IMR-90 (cell line): ENCODE measurements at regions not wholly inside any gene's neighbourhood (a gene's known extent, or its start where the extent isn't known, plus 50 kb on each side); places are given as distances from the start of the nearest gene placed in this dataset.

Experiments used
- ATAC-seq: fragments of 200-7000 bp; cut with Tn5 transposase; 2 replicates; pipeline ENCODE4 v1.9.1; 2020; ENCODE audit warnings: low read depth, mild to moderate bottlenecking, moderate library complexity
- BruUV-seq: library from RNA; stranded (reverse); fragments of 400-500 nt; replicated peaks from 2 replicates; lab custom pipeline; 2021; lab: Mats Ljungman, UMichigan
- CTCF ChIA-PET: fragments of 300-600 bp; formaldehyde crosslinking; extraction: SDS; loops from one replicate; lab custom pipeline; 2021; ENCODE audit warnings: antibody characterized with exemption; lab: Yijun Ruan, JAX
- POLR2A ChIA-PET: fragments of 300-600 bp; sonication (Branson Sonifier 250); formaldehyde crosslinking; loops from one replicate; lab custom pipeline; 2022; ENCODE audit warnings: antibody characterized with exemption; ENCODE audit not compliant: unreplicated experiment; lab: Charles Lee
- DNase-seq: peaks from one replicate; pipeline ENCODE4 v3.0.0; 2013
- H2AFZ ChIP-seq: replicated peaks from 2 replicates; pipeline ENCODE3; 2013; ENCODE audit warnings: low read length, mild to moderate bottlenecking; ENCODE audit not compliant: poor library complexity
- H2AK5ac ChIP-seq: 2 replicates; pipeline ENCODE4 v1.6.1; 2013; ENCODE audit warnings: low read depth, low read length, inconsistent platforms
- H2AK9ac ChIP-seq: replicated peaks from 2 replicates; pipeline ENCODE3; 2013; ENCODE audit warnings: mild to moderate bottlenecking, low read depth, low read length, moderate library complexity; ENCODE audit not compliant: poor library complexity
- H2BK120ac ChIP-seq: 2 replicates; pipeline ENCODE4 v1.6.1; 2013; ENCODE audit warnings: low read depth, low read length, inconsistent platforms
- H2BK15ac ChIP-seq: 3 replicates; pipeline ENCODE4 v1.6.1; 2013; ENCODE audit warnings: low read depth, low read length, inconsistent platforms
- H2BK20ac ChIP-seq: 2 replicates; pipeline ENCODE4 v1.6.1; 2013; ENCODE audit warnings: low read depth, mild to moderate bottlenecking, inconsistent platforms, low read length, moderate library complexity
- H2BK5ac ChIP-seq: 2 replicates; pipeline ENCODE4 v1.6.1; 2013; ENCODE audit warnings: mild to moderate bottlenecking, low read depth, low read length, inconsistent platforms; ENCODE audit not compliant: poor library complexity, severe bottlenecking
- H3K14ac ChIP-seq: replicated peaks from 2 replicates; pipeline ENCODE4 v1.6.1; 2013; ENCODE audit warnings: low read depth, low read length, inconsistent platforms
- H3K18ac ChIP-seq: 2 replicates; pipeline ENCODE4 v1.6.1; 2013; ENCODE audit warnings: low read depth, low read length, control low read depth
- H3K23ac ChIP-seq: 2 replicates; pipeline ENCODE4 v1.6.1; 2013; ENCODE audit warnings: low read depth, low read length, inconsistent platforms
- H3K27ac ChIP-seq: 2 replicates; pipeline ENCODE4 v1.5.1; 2013; ENCODE audit warnings: mild to moderate bottlenecking, control low read depth, low read length; ENCODE audit not compliant: insufficient read depth
- H3K27me3 ChIP-seq: 2 replicates; pipeline ENCODE4 v1.6.1; 2013; ENCODE audit warnings: low read length; ENCODE audit not compliant: control insufficient read depth, insufficient read depth
- H3K36me3 ChIP-seq: 2 replicates; pipeline ENCODE4 v1.6.1; 2013; ENCODE audit warnings: low read length, mixed read lengths; ENCODE audit not compliant: control insufficient read depth, insufficient read depth
- H3K4ac ChIP-seq: 2 replicates; pipeline ENCODE4 v1.6.1; 2013; ENCODE audit warnings: low read depth, low read length, inconsistent platforms
- H3K4me1 ChIP-seq: 2 replicates; pipeline ENCODE4 v1.6.1; 2013; ENCODE audit warnings: low read length, mixed read lengths; ENCODE audit not compliant: control insufficient read depth, insufficient read depth
- H3K4me2 ChIP-seq: 2 replicates; pipeline ENCODE4 v1.6.1; 2013; ENCODE audit warnings: low read depth, mild to moderate bottlenecking, control low read depth, low read length, moderate library complexity
- H3K4me3 ChIP-seq: 2 replicates; pipeline ENCODE4 v1.5.1; 2013; ENCODE audit warnings: low read depth, mild to moderate bottlenecking, control low read depth, low read length, moderate library complexity; ENCODE audit not compliant: insufficient read depth
- H3K56ac ChIP-seq: 2 replicates; pipeline ENCODE4 v1.6.1; 2013; ENCODE audit warnings: low read length, inconsistent platforms; ENCODE audit not compliant: insufficient read depth; ENCODE audit errors: extremely low read depth
- H3K79me1 ChIP-seq, 2 experiments: 2 replicates each; pipeline ENCODE4 v1.6.1; 2013; ENCODE audit warnings: low read length in 2 of 2, inconsistent platforms in 1 of 2, low read depth in 1 of 2
- H3K9ac ChIP-seq: 2 replicates; pipeline ENCODE4 v1.6.1; 2013; ENCODE audit warnings: low read depth, low read length, control low read depth
- H3K9me1 ChIP-seq: 2 replicates; pipeline ENCODE4 v1.6.1; 2013; ENCODE audit warnings: low read length, inconsistent platforms; ENCODE audit not compliant: insufficient read depth
- H3K9me3 ChIP-seq: 2 replicates; pipeline ENCODE4 v1.6.1; 2013; ENCODE audit warnings: low read length; ENCODE audit not compliant: control insufficient read depth, insufficient read depth
- H4K20me1 ChIP-seq: 2 replicates; pipeline ENCODE4 v1.6.1; 2013; ENCODE audit warnings: low read length, inconsistent platforms; ENCODE audit not compliant: insufficient read depth
- H4K5ac ChIP-seq: 2 replicates; pipeline ENCODE4 v1.6.1; 2013; ENCODE audit warnings: mild to moderate bottlenecking, low read depth, low read length, control low read depth
- H4K8ac ChIP-seq, 2 experiments: 2 replicates each; pipeline ENCODE4 v1.6.1; 2013; ENCODE audit warnings: low read depth in 2 of 2, low read length in 2 of 2, control low read depth in 1 of 2, inconsistent platforms in 1 of 2
- H4K91ac ChIP-seq: 2 replicates; pipeline ENCODE4 v1.6.1; 2013; ENCODE audit warnings: low read depth, low read length, inconsistent platforms; ENCODE audit not compliant: insufficient read depth
- BHLHE40 ChIP-seq: fragments of 150-350 bp; IDR thresholded peaks from 2 replicates; pipeline ENCODE4 v1.6.1; 2016; ENCODE audit warnings: mild to moderate bottlenecking, low read depth, low read length
- CEBPB ChIP-seq: IDR thresholded peaks from 2 replicates; pipeline ENCODE4 v1.6.1; 2012; ENCODE audit warnings: low read depth, low read length, improper control_type of control experiment
- CHD1 ChIP-seq: IDR thresholded peaks from 2 replicates; pipeline ENCODE4 v1.6.1; 2012; ENCODE audit warnings: low read depth, low read length, improper control_type of control experiment
- FOS ChIP-seq: fragments of 150-350 bp; IDR thresholded peaks from 2 replicates; pipeline ENCODE4 v1.6.1; 2016; ENCODE audit warnings: low read depth, low read length
- MAFK ChIP-seq: IDR thresholded peaks from 2 replicates; pipeline ENCODE4 v1.6.1; 2012; ENCODE audit warnings: low read depth, low read length, improper control_type of control experiment
- MAZ ChIP-seq: IDR thresholded peaks from 2 replicates; pipeline ENCODE4 v1.6.1; 2012; ENCODE audit warnings: low read depth, mild to moderate bottlenecking, low read length, improper control_type of control experiment, moderate library complexity, borderline replicate concordance
- MXI1 ChIP-seq: IDR thresholded peaks from 2 replicates; pipeline ENCODE4 v1.6.1; 2012; ENCODE audit warnings: low read depth, mild to moderate bottlenecking, low read length, moderate library complexity, borderline replicate concordance
- NFE2L2 ChIP-seq: fragments of 150-350 bp; IDR thresholded peaks from 2 replicates; pipeline ENCODE4 v1.6.1; 2016; ENCODE audit warnings: low read depth, mild to moderate bottlenecking, low read length
- POLR2A ChIP-seq: IDR thresholded peaks from 2 replicates; pipeline ENCODE4 v1.6.1; 2012; ENCODE audit warnings: mild to moderate bottlenecking, low read depth, low read length
- RAD21 ChIP-seq: IDR thresholded peaks from 2 replicates; pipeline ENCODE4 v1.6.1; 2012; ENCODE audit warnings: low read length, improper control_type of control experiment
- RCOR1 ChIP-seq: IDR thresholded peaks from 2 replicates; pipeline ENCODE4 v1.6.1; 2012; ENCODE audit warnings: mild to moderate bottlenecking, low read length, improper control_type of control experiment; ENCODE audit not compliant: insufficient replicate concordance
- RFX5 ChIP-seq: IDR thresholded peaks from 2 replicates; pipeline ENCODE4 v1.8.0; 2012; ENCODE audit warnings: low read depth, mild to moderate bottlenecking, low read length, moderate library complexity
- SMC3 ChIP-seq: fragments of 150-350 bp; IDR thresholded peaks from 2 replicates; pipeline ENCODE4 v1.6.1; 2016; ENCODE audit warnings: low read depth, mild to moderate bottlenecking, antibody characterized with exemption, low read length, moderate library complexity
- WGBS, 2 experiments: methylation state at CpG; one replicate each; pipeline versions ENCODE4 v1.1.5 to v1.1.7; 2013; ENCODE audit warnings: missing lambda C conversion rate in 2 of 2; ENCODE audit not compliant: insufficient read length in 1 of 2; ENCODE audit errors: extremely low coverage in 2 of 2; 5-methylcytosine and 5-hydroxymethylcytosine counted together
- dilution Hi-C: fragments of 300-500 bp; cut with HindIII; formaldehyde crosslinking; loops from one replicate; pipeline ENCODE4 v1.14.3; 2018; ENCODE audit warnings: low sequenced_read_pairs; ENCODE audit not compliant: unreplicated experiment
- in situ Hi-C: fragments of 300-500 bp; cut with MboI; formaldehyde crosslinking; loops from 3 replicates; pipeline ENCODE4 v1.14.3; 2019; ENCODE audit warnings: low sequenced_read_pairs, inconsistent platforms, mixed read lengths
- intact Hi-C: fragments of 100-400 bp; cut with micrococcal nuclease; formaldehyde crosslinking; loops from 2 replicates; pipeline ENCODE4 v1.10.0; 2022
- TF ChIP-seq, protein P1 (sequence below): conservative IDR thresholded peaks from 2 replicates; pipeline ENCODE4 v1.5.1; 2012; ENCODE audit warnings: mild to moderate bottlenecking, low read depth, low read length, improper control_type of control experiment
- TF ChIP-seq, protein P2 (sequence below): fragments of 150-350 bp; IDR thresholded peaks from 2 replicates; pipeline ENCODE4 v1.6.1; 2017; ENCODE audit warnings: mild to moderate bottlenecking, antibody characterized with exemption, low read length, low read depth
- TF ChIP-seq, protein P3 (sequence below): fragments of 150-350 bp; IDR thresholded peaks from 2 replicates; pipeline ENCODE4 v1.6.1; 2016; ENCODE audit warnings: low read depth, mild to moderate bottlenecking, low read length, moderate library complexity, borderline replicate concordance

DNA sequence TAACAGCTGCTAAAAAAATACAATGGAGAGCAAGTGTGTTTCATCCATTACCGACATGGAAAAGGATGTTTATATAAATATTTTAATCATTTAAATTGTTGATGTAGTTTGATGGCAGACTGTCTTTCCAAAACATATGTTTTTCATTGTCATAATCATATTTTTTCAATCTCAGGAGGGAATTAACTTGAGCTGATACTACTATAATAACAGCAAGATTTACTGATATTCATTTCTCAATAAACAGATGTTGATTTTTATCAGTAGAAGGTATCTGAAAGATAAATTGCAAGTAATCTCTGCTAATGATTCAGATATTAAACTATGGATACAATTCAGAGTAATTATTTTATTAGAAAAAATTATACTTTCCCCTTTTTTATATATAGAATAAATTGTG is 274.9 kb upstream of the TMEFF2 start:
- Histone ChIP-seq H2BK15ac (no peak overlapping the region), H4K20me1 (no peaks in the 10 kb centered on the region), H4K91ac (no peak overlapping the region), H2AK5ac (no peak overlapping the region), H4K8ac (no peak overlapping the region), H2BK120ac (no peak overlapping the region), H3K9ac (no peak overlapping the region), H2BK20ac (no peak overlapping the region), H3K4me2 (no peak overlapping the region), H3K27me3 (no peaks in the 10 kb centered on the region), H3K23ac (no peak overlapping the region), H3K4me3 (no peak overlapping the region), H3K79me1 (no peaks in the 10 kb centered on the region), H3K27ac (no peak overlapping the region), H3K4me1 (no peaks in the 10 kb centered on the region), H2AK9ac (no peak overlapping the region), H4K5ac (no peak overlapping the region), H3K36me3 (no peaks in the 10 kb centered on the region), H3K9me1 (no peaks in the 10 kb centered on the region), H3K14ac (no peak overlapping the region), H3K18ac (no peak overlapping the region), H3K56ac (no peak overlapping the region), H2BK5ac (no peak overlapping the region), H3K4ac (no peak overlapping the region), H2AFZ (no peak overlapping the region), H3K9me3 (peaks cover 1% of the 10 kb centered on the region; the same call in 1 of the 2 replicates)
- CTCF ChIA-PET = no interaction called here
- no peak for DNase-seq
- no TSS peak for BruUV-seq
- POLR2A ChIA-PET = no interaction called here
- no peak for ATAC-seq
- dilution Hi-C loops (no loop called here), intact Hi-C loops (no loop called here), in situ Hi-C loops (no loop called here)
- TF ChIP-seq, protein P1, sequence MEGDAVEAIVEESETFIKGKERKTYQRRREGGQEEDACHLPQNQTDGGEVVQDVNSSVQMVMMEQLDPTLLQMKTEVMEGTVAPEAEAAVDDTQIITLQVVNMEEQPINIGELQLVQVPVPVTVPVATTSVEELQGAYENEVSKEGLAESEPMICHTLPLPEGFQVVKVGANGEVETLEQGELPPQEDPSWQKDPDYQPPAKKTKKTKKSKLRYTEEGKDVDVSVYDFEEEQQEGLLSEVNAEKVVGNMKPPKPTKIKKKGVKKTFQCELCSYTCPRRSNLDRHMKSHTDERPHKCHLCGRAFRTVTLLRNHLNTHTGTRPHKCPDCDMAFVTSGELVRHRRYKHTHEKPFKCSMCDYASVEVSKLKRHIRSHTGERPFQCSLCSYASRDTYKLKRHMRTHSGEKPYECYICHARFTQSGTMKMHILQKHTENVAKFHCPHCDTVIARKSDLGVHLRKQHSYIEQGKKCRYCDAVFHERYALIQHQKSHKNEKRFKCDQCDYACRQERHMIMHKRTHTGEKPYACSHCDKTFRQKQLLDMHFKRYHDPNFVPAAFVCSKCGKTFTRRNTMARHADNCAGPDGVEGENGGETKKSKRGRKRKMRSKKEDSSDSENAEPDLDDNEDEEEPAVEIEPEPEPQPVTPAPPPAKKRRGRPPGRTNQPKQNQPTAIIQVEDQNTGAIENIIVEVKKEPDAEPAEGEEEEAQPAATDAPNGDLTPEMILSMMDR = no peak
- TF ChIP-seq SMC3 (no peak), CEBPB (no peak), BHLHE40 (no peak), RFX5 (no peak), FOS (no peak), MAZ (no peak), CHD1 (no peak), MXI1 (no peak), NFE2L2 (no peak), MAFK (no peak), RAD21 (no peak), RCOR1 (no peak), POLR2A (no peak)
- TF ChIP-seq, protein P2, sequence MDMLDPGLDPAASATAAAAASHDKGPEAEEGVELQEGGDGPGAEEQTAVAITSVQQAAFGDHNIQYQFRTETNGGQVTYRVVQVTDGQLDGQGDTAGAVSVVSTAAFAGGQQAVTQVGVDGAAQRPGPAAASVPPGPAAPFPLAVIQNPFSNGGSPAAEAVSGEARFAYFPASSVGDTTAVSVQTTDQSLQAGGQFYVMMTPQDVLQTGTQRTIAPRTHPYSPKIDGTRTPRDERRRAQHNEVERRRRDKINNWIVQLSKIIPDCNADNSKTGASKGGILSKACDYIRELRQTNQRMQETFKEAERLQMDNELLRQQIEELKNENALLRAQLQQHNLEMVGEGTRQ = no peak
- TF ChIP-seq, protein P3, sequence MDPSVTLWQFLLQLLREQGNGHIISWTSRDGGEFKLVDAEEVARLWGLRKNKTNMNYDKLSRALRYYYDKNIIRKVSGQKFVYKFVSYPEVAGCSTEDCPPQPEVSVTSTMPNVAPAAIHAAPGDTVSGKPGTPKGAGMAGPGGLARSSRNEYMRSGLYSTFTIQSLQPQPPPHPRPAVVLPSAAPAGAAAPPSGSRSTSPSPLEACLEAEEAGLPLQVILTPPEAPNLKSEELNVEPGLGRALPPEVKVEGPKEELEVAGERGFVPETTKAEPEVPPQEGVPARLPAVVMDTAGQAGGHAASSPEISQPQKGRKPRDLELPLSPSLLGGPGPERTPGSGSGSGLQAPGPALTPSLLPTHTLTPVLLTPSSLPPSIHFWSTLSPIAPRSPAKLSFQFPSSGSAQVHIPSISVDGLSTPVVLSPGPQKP = no peak
- WGBS, 2 experiments = no CpG with 5 or more reads among the region's 1 CpG
